ENCODE measurements at regions not wholly inside any gene's neighbourhood (a gene's known extent, or its start where the extent isn't known, plus 50 kb on each side); places are given as distances from the start of the nearest gene placed in this dataset.

DNA sequence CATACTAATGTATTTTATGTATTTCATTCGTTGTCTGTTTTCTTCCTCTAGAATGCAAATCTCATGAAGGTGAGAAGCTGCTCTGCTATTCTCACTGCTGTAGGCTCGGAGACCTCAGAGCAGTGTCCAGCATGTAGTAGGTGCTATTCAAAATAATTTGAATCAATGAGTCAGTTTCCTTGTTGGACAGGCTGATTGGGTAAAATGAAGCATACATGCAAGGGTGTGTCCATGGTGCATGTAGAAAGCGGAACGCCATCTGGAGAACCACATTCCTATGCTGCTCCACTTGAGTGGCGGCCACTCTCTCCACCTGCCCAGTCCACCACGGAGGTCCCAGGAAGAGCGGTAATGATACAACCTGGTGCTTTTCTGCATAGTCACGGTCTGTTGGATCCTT, 412.1 kb downstream of the QKI start:
- TF ChIP-seq FOXA1 (IDR thresholded peaks at IDR 0.05; ENCODE audit: borderline replicate concordance) (no peak), POLR2A (conservative IDR thresholded peaks at IDR 0.05) (no peak), BHLHE40 (IDR thresholded peaks at IDR 0.05; ENCODE audit: low read length) (no peak), SMARCC2 (IDR thresholded peaks at IDR 0.05; ENCODE audit: low read depth) (no peak), SRSF7 (optimal IDR thresholded peaks at IDR 0.05; ENCODE audit: low read depth, low read length) (no peak), SMAD3 (CRISPR knock-in tag; conservative IDR thresholded peaks at IDR 0.05) (no peak), ZFX (CRISPR knock-in tag; IDR thresholded peaks at IDR 0.05) (no peak)
- TF ChIP-seq, protein P1, sequence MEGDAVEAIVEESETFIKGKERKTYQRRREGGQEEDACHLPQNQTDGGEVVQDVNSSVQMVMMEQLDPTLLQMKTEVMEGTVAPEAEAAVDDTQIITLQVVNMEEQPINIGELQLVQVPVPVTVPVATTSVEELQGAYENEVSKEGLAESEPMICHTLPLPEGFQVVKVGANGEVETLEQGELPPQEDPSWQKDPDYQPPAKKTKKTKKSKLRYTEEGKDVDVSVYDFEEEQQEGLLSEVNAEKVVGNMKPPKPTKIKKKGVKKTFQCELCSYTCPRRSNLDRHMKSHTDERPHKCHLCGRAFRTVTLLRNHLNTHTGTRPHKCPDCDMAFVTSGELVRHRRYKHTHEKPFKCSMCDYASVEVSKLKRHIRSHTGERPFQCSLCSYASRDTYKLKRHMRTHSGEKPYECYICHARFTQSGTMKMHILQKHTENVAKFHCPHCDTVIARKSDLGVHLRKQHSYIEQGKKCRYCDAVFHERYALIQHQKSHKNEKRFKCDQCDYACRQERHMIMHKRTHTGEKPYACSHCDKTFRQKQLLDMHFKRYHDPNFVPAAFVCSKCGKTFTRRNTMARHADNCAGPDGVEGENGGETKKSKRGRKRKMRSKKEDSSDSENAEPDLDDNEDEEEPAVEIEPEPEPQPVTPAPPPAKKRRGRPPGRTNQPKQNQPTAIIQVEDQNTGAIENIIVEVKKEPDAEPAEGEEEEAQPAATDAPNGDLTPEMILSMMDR (IDR thresholded peaks at IDR 0.05 in 2 of 3, conservative IDR thresholded peaks at IDR 0.05 in 1 of 3; ENCODE audit: insufficient read depth in 2 of 3, low read depth in 1 of 3, low read length in 3 of 3) = no peak

All from K562 (cell line).